DMS153 treated with DMSO at 0.1 percent for 48 hours (cell line): ENCODE measurements at regions not wholly inside any gene's neighbourhood (a gene's known extent, or its start where the extent isn't known, plus 50 kb on each side); places are given as distances from the start of the nearest gene placed in this dataset.
A peak's percentile ranks its signal among the peaks of the same experiment; 100 is the strongest.

Source experiments
- DNase-seq: peaks from one replicate; lab custom pipeline; 2025; ENCODE audit not compliant: unreplicated experiment; lab: John Stamatoyannopoulos, UW

DNA sequence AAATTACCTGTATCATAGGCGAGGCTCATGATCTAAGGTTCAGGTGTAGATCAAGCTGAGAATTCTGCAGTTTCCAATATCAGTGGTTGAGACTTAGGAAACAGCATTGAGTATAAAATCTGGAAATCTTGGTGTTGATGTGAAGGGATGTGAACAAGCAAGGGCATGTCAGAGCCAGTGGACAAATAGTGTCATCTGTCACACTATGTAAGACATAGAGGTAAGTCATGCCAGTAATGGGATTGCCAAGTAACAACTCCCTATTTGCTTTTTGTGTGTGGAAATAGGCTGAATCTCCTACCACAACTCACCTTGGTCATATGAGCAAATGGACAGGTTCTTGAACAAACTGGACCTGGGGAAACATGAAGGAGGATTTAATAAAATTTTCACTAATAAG is 334.5 kb upstream of the EMCN start:
- DNase-seq = no peak

- no peak for DNase-seq
These were observed 331.5 kb upstream of the EMCN start for GRCh38 chr4:100849319-100849718.

DNA sequence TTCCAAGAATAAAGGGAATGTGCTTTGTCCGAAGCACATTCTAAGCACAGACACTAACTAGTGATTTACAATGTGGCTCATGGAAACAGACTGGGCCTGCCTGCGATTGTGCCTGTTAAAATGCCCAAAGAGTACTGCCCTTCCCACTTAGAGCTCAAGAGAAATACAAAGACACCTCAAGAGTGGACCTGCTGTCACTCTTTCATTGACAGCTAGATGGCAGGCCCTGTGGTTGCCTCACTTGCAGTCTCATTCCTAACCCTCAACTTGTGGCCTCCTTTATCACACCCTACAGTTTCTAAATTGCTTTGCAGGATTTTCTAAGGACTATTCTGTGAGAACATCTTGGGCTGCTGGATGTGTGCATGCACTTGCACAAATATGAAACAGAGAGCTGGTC is 331.0 kb upstream of the EMCN start:
- no peak for DNase-seq

DNA sequence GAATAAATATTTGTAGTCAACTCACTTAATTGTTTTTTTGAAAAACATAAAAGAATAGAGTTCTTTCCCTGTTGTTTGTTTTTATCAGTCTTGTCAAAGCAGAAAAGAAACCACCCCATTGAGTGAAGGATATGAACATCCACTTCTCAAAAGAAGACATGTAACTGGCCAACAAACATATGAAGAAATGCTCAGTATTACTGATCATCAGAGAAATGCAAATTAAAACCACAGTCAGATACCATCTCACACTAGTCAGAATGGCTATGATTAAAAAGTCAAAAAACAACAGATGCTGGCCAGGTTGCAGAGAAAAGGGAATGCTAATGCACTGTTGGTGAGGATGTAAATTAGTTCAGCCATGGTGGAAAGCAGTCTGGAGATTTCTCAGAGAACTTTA is 326.1 kb upstream of the EMCN start:
- no peak for DNase-seq

DNA sequence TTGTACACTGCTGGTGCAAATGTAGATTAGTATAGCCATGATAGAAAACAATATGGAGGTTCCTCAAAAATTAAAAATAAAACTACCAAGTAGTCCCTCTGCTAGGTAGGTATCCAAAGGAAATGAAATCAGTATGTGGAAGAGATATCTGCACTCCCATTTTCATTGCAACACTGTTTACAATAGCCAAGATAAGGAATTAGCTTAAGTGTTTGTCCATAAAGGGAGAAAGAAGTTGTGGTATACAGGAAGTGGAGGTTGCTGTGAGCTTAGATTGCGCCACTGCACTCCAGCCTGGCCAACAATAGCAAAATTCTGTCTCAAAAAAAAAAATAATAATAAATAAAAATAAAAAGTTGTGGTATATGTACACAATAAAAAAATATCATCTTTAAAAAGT is 325.0 kb upstream of the EMCN start:
- DNase-seq = no peak

- DNase-seq = no peak
These were observed 324.1 kb upstream of the EMCN start for GRCh38 chr4:100841911-100842310.

DNA sequence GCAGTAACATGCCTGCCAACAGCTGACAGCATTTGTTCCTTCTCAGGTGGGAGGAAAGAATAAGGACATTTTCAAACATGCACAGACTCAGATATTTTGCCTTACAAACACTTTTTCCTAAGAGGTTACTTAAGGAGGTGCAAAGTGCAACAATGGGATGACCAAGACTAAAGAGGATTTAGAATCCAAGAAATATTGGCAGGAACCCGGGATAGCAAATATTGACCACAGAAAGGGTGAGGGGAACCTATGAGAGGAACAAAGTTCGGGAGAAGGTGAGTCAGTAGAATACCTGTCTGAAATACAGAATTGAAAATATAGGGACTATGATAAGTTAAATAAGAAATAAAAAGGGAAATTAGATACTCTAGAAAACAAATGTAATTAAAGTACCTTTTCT is 321.9 kb upstream of the EMCN start:
- no peak for DNase-seq

GRCh38 chr4:100838286-100838685 is 320.5 kb upstream of the EMCN start:
- DNase-seq = peak; percentile 42

- DNase-seq = no peak
These were observed 319.1 kb upstream of the EMCN start for GRCh38 chr4:100836929-100837328.

DNA sequence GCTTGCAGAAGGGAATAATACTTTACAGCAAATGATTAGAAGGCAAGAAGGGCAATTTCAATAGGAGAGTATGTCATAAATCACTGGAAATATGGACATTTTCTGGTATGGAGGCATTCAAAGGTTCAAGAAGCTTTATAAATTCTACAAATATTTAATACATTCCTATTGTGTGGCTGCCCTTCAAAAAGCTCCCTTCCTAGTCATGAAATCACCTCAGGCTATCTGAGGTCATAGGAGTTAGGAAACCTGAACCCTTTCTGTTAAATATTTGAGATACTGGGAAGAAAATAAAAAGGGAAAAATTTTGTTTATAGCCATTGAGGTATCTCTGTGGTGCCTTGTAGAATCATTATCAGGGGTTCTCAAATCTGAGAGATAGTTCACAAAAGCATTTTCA is 316.8 kb upstream of the EMCN start:
- DNase-seq = no peak

DNA sequence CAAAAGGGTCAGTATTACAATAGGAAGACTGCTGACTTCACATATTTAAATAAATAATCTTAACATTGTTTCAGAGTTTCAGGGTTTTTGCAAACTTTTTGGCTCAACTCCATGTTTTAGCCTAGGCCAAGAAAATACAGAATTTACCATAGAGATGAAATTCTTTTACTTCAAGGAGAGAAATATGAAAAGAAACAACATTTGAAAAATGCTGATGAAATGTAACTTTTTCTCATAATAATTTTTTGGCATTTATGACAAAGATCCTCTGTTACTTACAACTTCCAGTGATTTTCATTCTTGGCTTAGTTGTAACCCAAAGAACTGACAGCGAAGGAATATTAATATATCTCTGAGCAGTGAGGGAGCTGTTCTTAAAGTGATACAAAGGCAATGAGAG is 316.1 kb upstream of the EMCN start:
- DNase-seq = no peak

GRCh38 chr4:100828986-100829685 is 311.3 kb upstream of the EMCN start:
- no peak for DNase-seq

DNA sequence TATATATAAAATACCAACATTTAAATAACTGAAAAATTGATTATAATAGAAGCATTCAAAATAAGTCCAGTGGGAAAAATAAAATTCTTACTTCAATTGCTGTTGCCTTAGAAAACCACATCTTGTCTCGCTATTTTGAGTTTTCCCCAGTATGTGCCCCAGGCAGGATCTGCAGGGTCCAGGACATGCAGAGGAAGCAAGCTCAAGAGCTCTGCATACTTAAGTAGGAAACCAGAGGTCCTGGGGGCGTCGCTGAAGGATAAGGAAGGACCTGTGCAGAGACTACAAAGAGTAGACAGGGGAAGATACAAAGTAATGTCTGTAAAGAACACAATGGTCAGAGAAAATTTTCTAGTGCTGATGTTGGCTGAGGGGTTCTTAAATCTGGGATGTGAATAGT is 310.5 kb upstream of the EMCN start:
- DNase-seq = no peak

DNA sequence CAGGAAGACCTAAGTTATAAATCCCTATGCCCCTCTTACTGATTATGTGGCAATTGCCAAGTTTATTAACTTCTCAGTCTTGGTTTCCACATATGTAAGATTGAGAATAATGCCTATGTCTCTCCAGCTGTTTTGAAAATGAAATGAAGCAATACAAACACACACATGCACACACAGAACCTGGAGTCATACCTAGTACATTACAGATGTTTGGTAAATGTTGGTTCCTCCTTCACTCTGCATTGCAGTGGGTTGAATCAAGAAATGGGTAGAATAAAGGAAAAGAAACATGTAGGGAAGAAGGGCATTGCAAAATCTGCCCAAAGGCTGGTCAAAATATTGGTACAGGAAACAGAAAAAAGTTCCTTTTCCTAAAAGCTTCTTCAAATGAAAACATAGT is 309.9 kb upstream of the EMCN start:
- no peak for DNase-seq

- no peak for DNase-seq
These were observed 309.2 kb upstream of the EMCN start for GRCh38 chr4:100826808-100827548.

DNA sequence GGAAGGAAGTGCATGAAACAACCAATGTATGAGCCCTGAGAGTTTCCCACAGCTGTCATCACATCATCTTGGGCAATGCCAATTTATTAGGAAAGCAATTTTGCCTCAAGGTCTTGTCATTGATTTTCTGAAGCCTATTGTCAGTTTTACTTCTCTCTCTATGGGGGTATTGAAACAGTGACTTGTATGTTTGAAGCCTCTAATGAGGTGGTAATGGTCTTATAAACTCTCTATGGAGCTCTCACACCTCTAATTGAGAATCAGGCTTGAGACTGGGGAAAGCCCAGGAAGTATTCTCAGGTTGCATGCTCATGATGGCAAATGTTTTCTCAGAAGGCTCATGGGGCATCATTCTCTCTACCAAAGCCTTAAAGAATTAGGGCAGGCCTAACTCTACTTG is 308.2 kb upstream of the EMCN start:
- DNase-seq = no peak

DNA sequence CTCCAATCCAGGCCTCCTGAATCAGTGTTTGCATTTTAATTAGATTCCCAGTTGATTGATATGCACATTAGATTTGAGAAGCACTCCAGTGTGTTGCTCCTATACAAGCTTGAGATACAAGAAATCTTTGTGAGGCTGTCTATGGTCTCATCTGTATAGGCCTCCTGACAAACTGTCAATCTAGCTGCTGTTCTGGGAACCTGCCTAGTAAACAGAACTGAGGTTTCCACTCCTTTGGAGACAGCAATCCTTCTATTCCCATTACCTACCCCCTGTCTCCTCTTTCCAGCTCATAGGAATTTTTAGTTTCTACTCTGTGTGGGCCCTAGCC is 306.1 kb upstream of the EMCN start:
- no peak for DNase-seq

DNA sequence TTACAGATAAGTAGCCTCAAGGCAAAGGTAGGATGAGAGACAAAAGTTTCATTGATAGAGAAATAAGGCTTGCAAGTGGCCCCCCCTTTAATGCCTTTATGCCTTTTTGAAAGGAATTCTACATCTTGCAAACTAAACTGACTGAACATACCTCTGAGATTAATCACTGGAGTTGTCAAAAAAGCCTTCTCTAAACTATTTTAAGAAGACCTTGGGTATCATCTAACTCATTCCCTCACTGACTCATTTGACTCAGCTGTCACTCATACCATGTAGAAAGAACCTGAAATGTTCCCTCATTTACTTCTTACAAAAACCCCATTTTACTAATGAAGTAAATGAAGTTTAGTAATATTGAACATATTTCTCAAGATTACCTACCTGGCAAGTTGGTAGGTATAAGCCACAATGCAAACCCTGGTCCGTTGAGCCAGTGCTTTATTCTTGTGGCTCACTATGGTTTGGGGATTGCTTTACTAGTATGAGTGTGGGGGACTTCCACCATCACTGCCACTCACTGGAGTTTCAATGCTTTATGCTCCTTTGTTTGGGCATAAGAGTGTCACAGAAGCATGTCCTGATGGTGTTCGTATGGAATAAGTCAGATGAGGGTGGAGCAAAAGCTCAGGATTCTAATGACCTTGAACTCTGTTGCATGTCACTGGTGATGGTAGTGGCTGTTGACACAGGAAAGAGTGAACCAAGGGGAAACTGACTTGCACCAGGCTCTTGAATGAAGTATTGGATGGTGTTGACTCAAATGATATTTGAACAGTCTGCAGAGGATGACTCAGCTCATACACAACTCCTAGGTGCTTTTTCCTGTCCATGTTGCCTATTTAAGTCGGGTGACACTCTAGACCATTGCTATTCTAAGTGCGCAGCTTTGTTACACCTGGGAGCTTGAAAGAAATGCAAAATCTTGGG is 305.5 kb upstream of the EMCN start:
- DNase-seq = peak; percentile 41

- no peak for DNase-seq
These were observed 302.4 kb upstream of the EMCN start for GRCh38 chr4:100820249-100820648.

DNA sequence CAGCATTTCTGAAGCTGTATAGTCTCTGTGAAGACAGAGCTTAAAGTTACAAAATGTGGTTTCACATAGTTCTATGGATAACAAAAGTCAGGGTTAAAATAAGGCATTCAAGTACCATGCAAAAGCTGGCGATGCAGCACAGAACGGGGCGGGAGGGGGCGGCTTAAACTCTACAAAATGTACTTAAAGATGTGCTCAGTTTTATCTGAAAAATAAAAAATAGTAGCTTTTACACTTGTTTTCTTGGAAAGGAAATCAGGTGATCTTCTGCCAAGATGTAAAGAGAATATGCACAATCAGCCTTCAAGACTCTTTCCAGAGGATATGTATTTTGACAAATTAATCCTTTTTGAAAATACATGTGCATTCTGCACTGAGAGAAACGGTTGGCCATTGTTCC is 301.7 kb upstream of the EMCN start:
- no peak for DNase-seq

GRCh38 chr4:100816436-100817045 is 298.7 kb upstream of the EMCN start:
- DNase-seq = no peak

DNA sequence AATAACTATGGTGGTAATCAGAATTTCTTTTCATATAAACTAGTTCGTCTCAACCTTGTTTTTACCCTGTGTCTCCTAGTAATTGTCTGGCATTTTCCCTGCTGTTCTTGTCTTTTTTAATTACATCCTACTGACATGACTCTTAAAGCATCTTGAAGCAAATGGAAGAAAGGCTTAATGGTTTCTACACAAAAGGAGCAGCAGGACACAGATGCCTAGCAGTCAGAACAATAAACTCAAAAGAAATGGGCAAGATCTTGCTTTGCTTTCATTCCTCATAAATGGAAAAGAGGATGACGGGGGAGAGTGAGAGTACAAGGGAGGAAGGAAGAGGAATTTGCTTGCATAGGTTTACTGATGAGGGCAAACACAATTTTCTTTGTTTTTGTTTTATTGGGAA is 293.2 kb upstream of the EMCN start:
- no peak for DNase-seq
